Parathyroid adenoma (tissue), 2 donors: ENCODE measurements at regions not wholly inside any gene's neighbourhood (a gene's known extent, or its start where the extent isn't known, plus 50 kb on each side); places are given as distances from the start of the nearest gene placed in this dataset.

Experiments
- H2AFZ ChIP-seq: fragments of 300-600 bp; sonication (generic); one replicate; pipeline ENCODE4 v1.7.0; 2017; ENCODE audit warnings: antibody characterized with exemption, mild to moderate bottlenecking
- H3K27ac ChIP-seq: fragments of 300-600 bp; sonication (generic); one replicate; pipeline ENCODE4 v1.7.0; 2017
- H3K27me3 ChIP-seq: fragments of 300-600 bp; sonication (generic); one replicate; pipeline ENCODE4 v1.7.0; 2017; ENCODE audit warnings: low read length; ENCODE audit not compliant: control insufficient read depth, insufficient read depth
- H3K36me3 ChIP-seq: fragments of 300-600 bp; sonication (generic); one replicate; pipeline ENCODE4 v1.7.0; 2017; ENCODE audit warnings: low read length; ENCODE audit not compliant: control insufficient read depth, insufficient read depth
- H3K4me1 ChIP-seq: fragments of 300-600 bp; sonication (generic); one replicate; pipeline ENCODE4 v1.7.0; 2017; ENCODE audit warnings: control low read depth
- H3K4me2 ChIP-seq: fragments of 300-600 bp; sonication (generic); one replicate; pipeline ENCODE4 v1.7.0; 2017; ENCODE audit warnings: low read length
- H3K4me3 ChIP-seq: fragments of 300-600 bp; sonication (generic); one replicate; pipeline ENCODE4 v1.7.0; 2017; ENCODE audit warnings: low read depth, low read length
- H3K79me2 ChIP-seq: fragments of 300-600 bp; sonication (generic); one replicate; pipeline ENCODE4 v1.7.0; 2017; ENCODE audit warnings: control low read depth
- H3K9ac ChIP-seq: fragments of 300-600 bp; sonication (generic); one replicate; pipeline ENCODE4 v1.7.0; 2017; ENCODE audit warnings: mild to moderate bottlenecking
- H3K9me3 ChIP-seq: fragments of 300-600 bp; sonication (generic); one replicate; pipeline ENCODE4 v1.7.0; 2017; ENCODE audit warnings: low read length; ENCODE audit not compliant: control insufficient read depth
- TF ChIP-seq, protein P1 (sequence below): fragments of 300-600 bp; sonication (generic); IDR thresholded peaks from one replicate; pipeline ENCODE4 v1.7.0; 2017; ENCODE audit warnings: antibody characterized with exemption, mild to moderate bottlenecking
- donor health status: primary hyperparathyroidism.

- Histone ChIP-seq H3K9me3 (no peaks in the 10 kb centered on the region), H3K4me2 (no peak overlapping the region), H3K4me1 (no peaks in the 10 kb centered on the region), H3K4me3 (no peak overlapping the region), H3K79me2 (no peaks in the 10 kb centered on the region), H3K27ac (no peak overlapping the region), H3K27me3 (no peaks in the 10 kb centered on the region), H3K9ac (no peak overlapping the region), H3K36me3 (no peaks in the 10 kb centered on the region), H2AFZ (no peak overlapping the region)
- TF ChIP-seq, protein P1, sequence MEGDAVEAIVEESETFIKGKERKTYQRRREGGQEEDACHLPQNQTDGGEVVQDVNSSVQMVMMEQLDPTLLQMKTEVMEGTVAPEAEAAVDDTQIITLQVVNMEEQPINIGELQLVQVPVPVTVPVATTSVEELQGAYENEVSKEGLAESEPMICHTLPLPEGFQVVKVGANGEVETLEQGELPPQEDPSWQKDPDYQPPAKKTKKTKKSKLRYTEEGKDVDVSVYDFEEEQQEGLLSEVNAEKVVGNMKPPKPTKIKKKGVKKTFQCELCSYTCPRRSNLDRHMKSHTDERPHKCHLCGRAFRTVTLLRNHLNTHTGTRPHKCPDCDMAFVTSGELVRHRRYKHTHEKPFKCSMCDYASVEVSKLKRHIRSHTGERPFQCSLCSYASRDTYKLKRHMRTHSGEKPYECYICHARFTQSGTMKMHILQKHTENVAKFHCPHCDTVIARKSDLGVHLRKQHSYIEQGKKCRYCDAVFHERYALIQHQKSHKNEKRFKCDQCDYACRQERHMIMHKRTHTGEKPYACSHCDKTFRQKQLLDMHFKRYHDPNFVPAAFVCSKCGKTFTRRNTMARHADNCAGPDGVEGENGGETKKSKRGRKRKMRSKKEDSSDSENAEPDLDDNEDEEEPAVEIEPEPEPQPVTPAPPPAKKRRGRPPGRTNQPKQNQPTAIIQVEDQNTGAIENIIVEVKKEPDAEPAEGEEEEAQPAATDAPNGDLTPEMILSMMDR, result no peak
These were observed 465.4 kb upstream of the CCL2 start for GRCh38 chr17:33789658-33790057.

GRCh38 chr17:33797181-33797580 lies 457.9 kb upstream of the CCL2 start:
- no peaks in the 10 kb centered on the region for H3K9me3 ChIP-seq
- no peaks in the 10 kb centered on the region for H3K27me3 ChIP-seq
- TF ChIP-seq, protein P1, result no peak
- H3K79me2 ChIP-seq, result no peaks in the 10 kb centered on the region
- H3K36me3 ChIP-seq, result no peaks in the 10 kb centered on the region
- H3K4me1 ChIP-seq, result no peaks in the 10 kb centered on the region
- H3K9ac ChIP-seq, result no peak overlapping the region
- no peak overlapping the region for H3K4me2 ChIP-seq
- no peak overlapping the region for H3K4me3 ChIP-seq
- H2AFZ ChIP-seq, result no peak overlapping the region
- no peak overlapping the region for H3K27ac ChIP-seq

DNA sequence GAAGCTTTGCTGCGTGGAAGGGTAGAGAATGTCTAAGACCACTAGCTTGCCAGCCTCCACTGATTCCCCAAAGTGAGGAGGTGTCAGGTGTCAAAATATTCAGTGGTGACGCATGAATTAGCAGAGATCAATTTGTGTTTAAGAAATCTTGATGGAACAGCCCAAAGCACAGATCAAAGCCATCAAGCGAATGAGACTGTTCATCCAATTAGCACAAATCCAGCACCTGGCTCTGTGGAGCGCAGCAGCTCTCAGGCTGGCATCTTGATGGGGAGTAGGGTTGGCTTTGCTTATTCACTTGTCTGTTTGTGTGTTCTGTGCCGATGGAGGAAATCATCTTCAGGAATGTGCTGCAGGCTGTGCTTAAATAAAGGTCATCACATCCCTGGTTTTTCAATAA lies 456.8 kb upstream of the CCL2 start:
- Histone ChIP-seq H3K4me3 (no peak overlapping the region), H3K27me3 (no peaks in the 10 kb centered on the region), H3K4me1 (no peaks in the 10 kb centered on the region), H2AFZ (no peak overlapping the region), H3K9ac (no peak overlapping the region), H3K27ac (no peak overlapping the region), H3K9me3 (no peaks in the 10 kb centered on the region), H3K79me2 (no peaks in the 10 kb centered on the region), H3K4me2 (no peak overlapping the region), H3K36me3 (no peaks in the 10 kb centered on the region)
- TF ChIP-seq, protein P1, result no peak

DNA sequence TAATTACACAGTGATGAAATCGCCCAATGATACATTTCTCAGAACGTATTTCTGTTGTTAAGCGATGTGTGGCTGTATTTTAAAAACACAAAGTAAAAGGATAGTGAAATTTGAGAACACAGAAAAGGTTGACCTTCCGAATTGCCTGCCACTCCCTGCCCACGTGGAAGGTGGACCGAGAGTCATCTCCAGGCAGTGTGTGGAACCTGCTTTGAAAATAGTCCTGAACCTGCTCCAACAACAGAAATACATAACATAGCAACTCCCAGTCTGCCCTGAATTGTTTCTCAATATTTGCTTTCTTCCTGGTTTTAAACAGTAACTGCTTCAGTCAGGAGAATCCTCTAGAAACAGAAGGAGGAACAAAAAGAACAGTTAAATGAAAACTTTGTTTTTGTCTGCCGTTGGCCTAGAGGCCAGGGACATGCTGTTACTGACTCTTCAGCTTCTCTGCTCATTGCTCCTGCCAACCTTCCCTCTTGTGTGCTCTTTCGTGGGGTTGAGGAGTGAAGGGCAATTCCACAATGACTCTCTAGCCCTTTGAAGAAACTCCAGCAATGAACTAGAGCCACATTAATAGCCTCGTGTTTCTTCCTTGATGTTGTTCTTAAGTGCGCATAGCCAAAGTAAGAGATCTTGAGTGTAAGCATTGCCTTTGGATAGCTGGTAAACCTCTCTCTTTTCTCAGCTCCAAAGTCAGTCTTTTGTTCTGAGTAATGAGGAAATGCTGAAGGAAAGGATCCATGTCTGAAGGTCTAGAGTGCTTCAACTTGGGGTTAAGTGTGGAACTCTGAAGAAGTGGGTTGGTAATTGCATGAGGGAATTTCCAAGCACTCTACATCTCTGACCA lies 452.5 kb upstream of the CCL2 start:
- no peaks in the 10 kb centered on the region for H3K27me3 ChIP-seq
- no peaks in the 10 kb centered on the region for H3K79me2 ChIP-seq
- no peak overlapping the region for H2AFZ ChIP-seq
- no peak overlapping the region for H3K27ac ChIP-seq
- H3K9me3 ChIP-seq, result no peaks in the 10 kb centered on the region
- H3K36me3 ChIP-seq, result no peaks in the 10 kb centered on the region
- no peak overlapping the region for H3K4me2 ChIP-seq
- TF ChIP-seq, protein P1, result no peak
- no peak overlapping the region for H3K4me3 ChIP-seq
- no peaks in the 10 kb centered on the region for H3K4me1 ChIP-seq
- no peak overlapping the region for H3K9ac ChIP-seq

- H3K9me3 ChIP-seq, result no peaks in the 10 kb centered on the region
- no peak overlapping the region for H3K9ac ChIP-seq
- H3K27ac ChIP-seq, result no peak overlapping the region
- no peaks in the 10 kb centered on the region for H3K4me1 ChIP-seq
- H3K79me2 ChIP-seq, result no peaks in the 10 kb centered on the region
- H3K4me2 ChIP-seq, result no peak overlapping the region
- TF ChIP-seq, protein P1, result no peak
- no peaks in the 10 kb centered on the region for H3K27me3 ChIP-seq
- no peak overlapping the region for H2AFZ ChIP-seq
- H3K36me3 ChIP-seq, result no peaks in the 10 kb centered on the region
- H3K4me3 ChIP-seq, result no peak overlapping the region
These were observed 451.8 kb upstream of the CCL2 start for GRCh38 chr17:33803199-33803685.
